T-helper 1 cell (primary cell): ENCODE measurements at regions not wholly inside any gene's neighbourhood (a gene's known extent, or its start where the extent isn't known, plus 50 kb on each side); places are given as distances from the start of the nearest gene placed in this dataset.

Source experiments
- DNase-seq, 5 donors: peaks; one replicate each; pipeline ENCODE4 v3.0.0-alpha.2; 2012 to 2020

DNA sequence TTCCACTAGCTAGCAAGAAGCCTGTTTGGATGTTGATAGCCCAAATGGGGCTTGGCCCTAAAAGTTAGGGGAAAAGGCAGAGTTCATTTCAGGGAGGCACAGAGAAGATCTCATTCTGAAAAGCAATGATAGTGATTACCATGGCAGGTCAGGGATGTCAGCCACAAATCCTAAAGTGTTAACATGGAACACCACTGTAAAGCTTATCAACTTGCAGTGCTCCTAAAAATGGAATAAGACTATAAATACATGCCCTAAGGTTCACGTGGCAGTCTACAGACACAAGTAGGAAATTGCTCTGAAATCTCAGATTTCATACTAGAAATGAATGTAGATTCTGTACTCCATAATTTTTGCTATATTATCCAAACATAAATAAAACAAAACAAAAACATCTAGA lies 280.0 kb upstream of the E2F7 start:
- DNase-seq, result no peak

DNA sequence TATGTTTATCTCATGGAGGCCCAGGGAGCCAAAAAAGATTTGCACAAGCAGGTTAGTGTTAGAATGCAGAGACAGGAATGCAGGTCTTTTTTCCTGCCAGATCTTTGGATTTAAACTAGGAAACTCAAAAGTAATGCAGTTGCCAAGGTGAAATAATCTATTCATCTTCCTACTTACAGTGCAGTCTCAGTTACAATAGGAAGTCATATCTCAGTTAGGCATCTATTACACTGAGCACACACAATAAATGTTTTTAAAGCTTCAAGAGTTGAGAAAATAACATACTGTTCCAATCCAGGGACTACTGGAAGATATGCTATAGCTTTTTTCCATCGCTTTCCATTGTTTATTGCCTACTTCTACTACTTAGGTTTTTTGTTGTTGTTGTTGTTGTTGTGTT lies 279.3 kb upstream of the E2F7 start:
- no peak for DNase-seq

DNA sequence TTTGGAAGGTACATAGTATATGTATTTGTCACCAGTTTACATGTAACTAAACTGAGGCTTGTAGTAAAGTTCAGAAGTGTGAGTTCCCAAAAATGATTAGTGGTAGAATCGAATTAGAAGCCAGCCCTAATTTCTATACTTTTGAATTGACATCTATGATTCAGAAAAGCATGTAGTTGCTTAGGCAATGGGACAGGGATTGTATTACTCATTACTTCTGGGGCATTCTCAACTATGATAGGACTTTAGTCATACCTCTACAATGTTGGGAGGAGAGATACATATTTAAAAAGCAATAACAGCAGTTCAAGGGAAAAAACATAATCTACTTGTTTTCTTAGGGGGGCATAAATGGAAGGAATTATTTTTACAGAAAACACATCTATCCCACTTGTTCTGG lies 277.9 kb upstream of the E2F7 start:
- no peak for DNase-seq

DNA sequence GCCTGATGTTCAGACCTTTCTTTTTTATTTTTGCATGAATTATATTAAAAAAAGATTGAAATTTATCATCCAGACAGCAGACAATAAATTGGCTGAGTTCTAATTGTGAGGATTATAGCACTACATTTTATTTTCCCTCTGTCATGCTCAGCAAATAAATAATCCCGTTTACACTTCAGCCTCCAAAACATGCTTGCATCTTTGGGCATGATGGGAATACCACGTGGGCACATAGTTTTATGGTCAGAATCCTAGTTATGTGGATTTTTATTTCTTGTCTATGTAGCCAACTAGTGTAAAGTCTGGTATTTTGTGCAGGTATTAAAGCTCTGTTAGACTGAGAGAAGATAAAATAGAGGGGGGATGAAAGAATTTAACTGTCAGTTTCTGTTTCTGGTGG lies 276.9 kb upstream of the E2F7 start:
- DNase-seq, result no peak

DNA sequence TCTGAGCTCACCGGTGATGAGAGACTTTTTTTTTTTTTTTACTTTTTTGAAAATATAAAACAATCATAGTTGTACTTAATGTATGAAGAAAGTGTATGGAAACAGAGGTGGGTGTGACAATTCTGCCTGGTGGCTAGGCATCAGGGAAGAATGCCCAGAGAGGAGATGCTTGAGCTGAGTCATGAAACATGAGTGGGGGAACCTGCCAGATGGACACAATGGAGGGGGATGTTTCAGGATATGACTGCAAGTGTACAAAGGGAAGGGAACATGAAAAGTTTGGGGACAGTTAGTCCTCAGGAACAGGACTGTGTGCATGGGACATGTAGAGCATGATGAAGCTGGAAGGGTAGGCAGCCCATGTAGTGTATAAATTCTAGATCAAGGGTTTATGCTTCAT lies 274.2 kb upstream of the E2F7 start:
- no peak for DNase-seq

DNA sequence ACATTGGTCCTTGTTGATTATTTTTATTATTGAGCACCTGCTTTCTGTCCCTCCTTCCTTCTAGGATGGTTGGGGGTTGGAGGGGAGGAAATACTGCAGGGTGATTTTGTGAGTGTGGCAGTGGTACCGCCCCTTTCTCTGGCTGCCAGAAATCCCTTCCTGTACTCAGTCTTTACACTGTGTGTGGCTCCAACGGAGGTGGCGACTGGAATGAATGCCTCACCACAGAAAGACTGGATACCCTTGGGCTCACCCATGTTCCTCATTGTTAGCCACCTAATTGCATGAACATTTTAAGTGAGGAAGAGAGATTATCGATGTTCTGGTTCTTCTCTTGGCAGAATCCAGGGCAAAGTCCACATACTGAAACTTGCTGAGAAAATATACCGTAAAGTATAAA lies 272.0 kb upstream of the E2F7 start:
- no peak for DNase-seq

DNA sequence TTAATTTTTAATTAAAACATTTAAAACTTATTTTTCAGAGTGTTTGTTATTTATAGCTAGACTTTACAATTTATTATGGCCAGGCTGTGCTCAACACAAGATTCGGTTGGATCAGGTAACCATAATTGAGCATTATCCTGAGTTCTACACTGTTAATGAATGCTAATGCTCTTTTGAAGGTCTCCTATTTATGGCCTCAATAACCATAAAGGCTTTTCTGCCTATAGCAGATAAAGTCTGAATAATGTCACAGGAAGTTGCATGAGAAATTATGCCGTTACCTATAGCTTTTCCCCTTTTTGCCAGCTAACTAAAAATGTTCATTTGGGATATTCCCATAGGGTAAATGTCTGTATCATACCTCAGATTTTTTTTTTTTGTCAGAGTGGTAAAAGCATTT lies 269.4 kb upstream of the E2F7 start:
- no peak for DNase-seq

DNA sequence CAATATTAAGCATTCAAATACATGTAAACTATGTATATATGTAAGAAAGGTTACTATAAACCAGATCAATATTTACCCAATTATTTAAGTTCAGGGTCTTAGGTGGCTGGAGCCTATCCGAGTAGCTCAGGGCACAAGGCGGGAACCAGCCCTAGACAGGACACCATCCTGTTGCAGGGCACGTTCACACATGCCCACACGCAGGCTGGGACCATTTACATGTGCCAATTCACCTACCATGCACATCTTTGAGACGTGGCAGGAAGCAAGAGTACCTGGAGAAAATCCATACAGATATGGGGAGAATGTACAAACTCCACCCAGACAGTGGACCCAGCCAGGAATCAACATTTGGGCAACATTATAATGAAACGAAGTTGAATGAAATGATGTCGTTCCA lies 263.0 kb upstream of the E2F7 start:
- no peak for DNase-seq

DNA sequence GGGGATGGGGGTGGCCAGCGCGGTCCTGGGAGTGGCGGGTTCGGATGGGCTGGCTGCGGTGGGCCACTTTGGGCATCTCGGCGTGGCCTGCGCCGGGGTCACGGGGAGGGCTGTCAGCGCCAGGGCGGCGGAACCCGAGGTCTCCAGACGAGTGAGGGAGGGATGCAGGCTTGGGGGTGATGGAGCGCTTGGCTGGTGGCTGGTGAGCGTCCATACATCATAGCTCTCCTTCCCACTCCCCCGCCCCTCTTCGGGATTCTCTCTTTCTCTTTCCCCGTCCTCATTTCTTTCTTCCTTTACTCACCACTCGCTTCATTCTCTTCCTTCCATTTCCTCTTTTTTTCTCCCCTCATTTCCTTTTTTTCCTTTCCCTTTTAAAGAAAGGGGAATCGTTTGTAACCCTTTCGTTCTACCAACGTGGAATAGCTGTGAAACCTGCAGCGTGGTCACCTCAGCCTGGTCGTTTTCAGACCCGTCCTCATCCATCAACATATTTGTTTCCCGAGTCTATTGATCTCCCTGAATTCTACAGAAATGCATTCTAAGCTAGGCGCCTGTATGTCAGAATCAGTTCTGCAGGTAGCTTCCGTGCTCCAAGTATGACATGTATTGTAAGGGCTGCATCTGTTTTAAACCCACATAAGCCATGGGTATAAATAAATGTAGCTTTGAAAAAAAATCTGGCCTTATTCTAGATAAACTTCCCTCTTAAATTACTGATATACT lies 260.3 kb upstream of the E2F7 start:
- no peak for DNase-seq

DNA sequence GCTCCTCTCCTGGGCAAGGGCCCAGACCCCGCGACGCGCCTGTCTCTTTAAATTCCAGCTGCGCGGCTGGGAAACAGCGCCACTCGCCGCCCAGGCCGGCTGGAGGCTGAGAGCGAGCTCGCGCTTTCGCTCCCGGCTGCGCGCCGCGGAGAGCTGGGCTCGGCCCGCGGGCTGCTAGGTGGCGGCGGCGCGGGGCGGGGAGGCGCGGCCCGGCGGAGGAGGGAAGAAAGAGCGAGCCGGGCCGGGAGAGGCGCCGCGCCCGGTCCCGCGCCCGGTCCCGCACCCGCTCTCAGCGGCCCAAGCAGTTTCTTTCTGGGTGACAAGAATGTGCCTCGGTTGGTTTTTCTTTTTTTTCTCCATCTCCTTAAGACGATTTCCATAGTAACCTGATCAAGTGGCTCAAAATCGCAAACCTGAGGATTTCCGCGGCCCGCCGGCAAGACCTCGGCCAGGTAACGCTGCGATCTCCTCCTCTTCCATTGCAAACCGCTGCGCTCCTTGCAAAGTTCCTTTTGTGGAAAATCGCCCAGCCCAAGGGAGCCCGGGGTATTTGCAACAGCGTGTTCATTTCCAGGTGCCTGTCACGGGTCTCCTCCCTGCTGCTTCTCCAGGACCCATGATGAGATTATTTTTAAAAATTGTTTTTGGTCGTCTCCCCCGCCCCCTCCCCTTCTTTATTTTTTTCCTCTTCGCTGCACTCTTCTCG lies 259.5 kb upstream of the E2F7 start:
- DNase-seq, result peak in 1 of 5 donors; percentile 28

DNA sequence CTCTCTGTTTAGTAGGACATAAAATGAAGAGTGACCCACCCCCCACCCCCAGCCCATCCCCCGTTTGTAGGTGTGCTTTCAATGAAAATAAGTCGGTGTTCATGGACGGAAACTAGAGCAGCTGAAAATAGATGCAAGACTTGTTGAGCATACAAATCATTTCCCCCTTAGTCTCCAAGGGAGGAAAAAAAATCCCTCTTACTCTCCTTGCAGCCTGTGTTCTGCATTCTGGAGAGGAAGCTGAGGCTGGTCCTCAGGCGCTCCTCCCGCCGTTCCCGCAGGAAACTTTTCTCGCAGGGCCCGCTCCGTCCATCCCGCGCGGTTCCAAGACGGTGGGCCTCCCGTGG lies 259.0 kb upstream of the E2F7 start:
- DNase-seq, result no peak

DNA sequence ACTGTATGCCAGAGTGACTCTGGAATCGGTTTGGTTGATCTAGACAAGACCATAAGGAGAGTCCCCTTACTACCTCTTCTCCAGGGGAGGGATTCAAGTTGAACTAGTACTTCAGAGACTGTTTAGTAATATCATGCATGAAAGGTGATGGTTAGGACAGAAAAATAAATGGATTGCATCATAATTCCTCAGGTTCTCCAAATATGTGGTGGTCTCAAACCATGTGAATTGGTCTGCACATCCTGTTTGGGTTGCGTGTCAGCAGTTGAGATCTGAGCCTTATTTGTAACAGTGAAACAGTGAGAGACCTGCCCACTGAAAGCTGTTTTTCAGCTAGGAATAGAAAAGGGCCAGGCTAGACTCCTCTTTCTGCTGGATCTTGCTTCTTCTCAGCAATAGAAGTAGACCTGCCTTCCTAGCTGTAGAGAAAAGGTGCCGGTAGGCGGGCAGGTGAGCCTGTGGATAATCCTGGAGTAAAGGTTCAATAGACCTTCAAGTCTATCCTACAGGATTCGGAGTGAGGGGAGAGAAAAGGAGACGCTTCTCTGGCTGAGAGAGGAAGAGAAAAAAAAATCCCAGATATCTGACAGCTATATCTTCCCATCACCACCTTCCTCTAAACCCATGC lies 258.5 kb upstream of the E2F7 start:
- DNase-seq, result no peak

DNA sequence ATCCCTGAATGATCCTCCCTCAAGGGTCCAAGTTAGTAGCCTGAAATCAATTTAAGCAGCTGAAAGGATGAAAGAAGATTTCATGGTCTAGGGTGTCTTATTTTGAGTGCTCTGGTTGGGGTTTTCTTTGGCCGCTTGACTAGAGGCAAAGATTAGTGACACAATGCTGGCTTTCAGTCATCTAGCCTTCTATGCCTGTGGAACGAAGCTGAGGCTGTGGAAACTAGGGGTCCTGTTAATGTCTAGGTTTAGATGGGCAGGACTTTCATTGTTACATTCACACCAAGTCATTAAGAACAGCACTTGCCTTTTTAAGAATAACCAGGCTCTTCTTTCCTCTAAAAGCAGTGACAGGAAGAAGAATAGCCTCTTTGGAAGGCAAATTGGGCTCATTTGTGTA lies 253.8 kb upstream of the E2F7 start:
- DNase-seq, result no peak

DNA sequence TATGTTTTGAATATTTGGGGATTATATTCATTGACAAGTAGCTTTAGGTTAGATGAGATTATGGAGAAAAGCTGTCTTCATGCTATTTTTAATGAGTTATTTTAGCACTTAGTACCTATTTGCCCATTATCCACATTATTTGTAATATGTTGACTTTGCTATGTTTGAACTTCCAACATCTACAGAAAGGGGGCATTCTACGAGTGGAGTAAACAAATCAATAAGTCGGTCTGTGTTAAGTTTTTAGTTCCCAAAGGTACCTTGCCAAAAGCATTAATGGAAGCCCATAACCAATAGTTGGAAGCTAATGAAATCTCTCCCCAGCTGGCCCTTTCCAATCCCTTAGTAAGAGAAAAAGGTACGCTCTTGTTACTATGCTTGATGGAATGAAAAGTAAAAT lies 250.0 kb upstream of the E2F7 start:
- no peak for DNase-seq

DNA sequence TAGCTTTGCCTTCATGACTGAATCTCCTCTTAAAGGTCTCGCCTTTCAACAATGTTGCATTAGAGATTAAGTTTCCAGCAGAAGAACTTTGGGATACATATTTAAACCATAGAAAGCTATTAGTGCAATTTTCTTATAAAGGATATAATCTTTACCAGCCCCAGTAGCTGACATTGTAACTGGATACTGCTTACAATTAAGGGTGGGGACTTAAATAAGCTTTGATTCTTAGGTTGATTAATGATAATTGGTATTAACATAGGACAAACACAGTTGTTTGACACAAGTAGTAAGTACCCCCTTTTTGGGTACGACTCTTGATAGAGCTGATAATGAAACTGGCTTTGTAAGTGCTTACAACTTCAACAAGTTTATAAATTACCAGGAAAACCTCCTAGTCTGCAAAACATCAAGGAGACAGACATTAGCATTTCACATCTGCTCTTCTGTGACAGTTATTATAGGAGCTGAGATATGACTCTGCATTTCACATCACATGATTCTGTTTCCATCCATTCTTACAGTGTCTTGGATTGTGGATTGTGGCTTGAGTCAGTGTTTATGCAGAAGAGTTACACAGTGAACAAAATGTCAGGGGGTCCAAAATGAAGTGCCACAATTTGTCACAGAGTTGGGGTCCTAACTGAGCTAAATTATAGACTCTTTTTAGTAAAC lies 249.1 kb upstream of the E2F7 start:
- no peak for DNase-seq

DNA sequence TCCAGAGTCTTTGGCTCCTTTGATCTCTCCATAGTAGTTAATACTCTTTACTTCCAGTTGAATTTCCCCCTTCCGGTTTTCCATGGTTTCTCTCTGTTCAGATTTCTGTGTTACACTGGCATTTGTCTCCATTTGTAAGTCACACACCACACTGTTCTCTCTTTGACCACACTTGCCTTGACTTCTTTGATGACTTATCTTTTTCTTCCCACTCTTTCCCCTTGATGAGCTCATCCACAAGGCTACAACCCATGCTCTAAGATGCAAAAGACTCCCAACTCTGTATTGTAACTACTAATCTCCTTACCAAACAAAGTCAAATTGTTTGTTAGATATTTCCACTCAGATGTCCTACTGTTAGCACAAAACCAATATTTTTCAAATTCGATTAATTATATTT lies 242.7 kb upstream of the E2F7 start:
- DNase-seq, result no peak

DNA sequence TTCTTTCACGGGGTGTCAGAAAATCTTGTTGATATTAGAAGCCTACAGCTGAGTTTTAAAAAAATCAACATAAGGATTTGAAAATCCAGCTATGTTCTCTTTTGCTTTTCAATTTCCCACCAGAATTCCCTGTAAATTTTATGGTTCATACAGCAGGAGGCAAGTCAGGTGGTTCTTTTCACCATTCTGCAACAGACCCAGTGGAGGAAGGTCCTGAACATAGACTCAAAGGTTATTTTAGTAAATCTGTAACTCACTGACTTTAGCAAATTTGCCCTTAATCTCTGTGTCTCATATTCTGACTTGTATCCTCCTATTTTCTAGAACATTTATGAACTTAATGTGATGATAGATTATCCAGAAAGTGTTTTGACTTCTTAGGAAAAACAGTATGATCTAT lies 235.4 kb upstream of the E2F7 start:
- DNase-seq, result no peak

DNA sequence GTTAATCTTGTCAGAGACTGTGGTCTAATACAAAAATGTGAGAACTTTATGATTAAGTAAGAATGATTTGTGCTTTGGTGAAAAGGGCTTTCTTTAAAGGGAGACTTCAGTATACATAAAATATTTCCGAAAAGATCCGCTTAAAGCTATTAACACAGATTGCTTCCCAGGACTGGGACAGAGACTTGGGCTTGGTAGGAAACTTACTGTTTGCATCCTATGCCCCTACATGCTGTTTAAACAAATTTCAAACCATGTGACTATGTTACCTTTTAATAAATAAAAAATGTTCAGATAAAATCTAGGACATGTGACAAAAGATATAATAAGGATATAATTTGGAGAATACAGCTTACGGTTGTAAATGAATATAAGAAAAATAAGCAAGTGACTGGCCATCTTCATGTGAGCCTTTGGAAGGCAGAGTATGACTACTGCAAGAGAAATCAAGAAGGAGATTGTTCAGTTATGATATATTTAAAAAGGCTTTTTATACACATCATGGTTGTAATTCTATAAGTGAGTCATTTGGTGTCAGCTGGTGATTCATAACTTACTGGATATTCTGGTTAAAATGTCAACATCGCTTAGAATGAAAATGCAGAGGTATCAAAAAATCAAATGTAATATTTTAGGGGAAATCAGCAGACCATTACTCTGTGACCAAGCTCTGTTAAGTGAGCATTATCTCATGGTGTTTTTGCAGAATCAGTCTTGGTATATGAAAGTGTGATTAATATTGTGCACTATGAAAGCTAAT lies 234.7 kb upstream of the E2F7 start:
- no peak for DNase-seq

DNA sequence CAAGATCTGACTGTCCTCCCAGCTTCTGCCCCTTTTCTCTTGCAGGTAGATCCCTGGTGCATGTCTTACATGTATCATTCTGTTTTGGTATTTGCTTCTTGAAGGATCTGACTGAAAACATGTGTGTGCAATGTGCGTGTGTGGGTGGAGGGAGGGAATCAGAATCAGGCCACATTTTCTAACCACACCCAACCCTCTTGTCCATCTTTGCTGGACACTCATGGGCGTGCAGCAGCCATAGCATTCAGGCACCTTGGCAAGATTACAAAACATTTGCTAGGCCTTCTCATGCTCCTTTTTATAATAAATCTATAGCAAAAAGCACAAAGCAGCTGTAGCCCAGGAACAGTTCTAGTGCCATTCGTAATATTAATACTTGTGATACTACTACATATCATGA lies 233.6 kb upstream of the E2F7 start:
- no peak for DNase-seq

DNA sequence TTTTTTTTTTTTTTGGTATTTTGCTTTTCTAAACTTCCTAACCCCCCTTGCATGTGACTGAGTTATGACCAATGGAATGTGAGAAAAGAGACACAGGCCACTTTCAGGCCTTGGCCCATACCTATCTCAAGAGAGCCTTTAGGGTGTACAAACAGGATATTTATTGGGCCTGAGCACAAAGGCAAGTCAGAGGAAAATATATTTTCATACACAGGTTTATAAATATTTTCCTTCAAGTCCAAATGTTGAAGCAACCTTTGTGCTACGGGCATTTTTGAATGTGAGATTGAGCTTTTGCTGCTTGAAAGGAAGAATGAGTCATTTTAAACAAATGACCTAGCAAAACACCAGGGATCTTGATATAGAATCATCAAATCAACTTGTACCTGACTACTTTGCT lies 228.6 kb upstream of the E2F7 start:
- DNase-seq, result no peak

DNA sequence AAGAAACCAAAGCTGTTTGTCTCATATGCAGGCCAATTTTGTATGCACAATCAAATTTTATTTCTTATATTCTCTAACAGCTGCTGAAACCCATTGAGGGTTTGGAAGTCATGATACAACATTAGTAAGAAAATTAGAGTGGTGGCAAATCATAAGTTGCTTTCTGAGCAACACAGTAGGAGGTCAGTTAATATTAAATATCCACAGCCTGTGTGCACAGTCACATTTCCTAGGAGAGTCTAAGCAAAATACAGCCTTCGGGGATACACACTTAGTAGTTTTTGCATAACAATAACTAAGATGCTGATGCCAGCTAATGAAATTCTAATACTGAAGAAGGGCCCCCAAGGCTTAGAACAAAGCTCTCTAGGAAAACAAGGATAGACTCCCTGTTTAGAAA lies 209.6 kb upstream of the E2F7 start:
- DNase-seq, result no peak

DNA sequence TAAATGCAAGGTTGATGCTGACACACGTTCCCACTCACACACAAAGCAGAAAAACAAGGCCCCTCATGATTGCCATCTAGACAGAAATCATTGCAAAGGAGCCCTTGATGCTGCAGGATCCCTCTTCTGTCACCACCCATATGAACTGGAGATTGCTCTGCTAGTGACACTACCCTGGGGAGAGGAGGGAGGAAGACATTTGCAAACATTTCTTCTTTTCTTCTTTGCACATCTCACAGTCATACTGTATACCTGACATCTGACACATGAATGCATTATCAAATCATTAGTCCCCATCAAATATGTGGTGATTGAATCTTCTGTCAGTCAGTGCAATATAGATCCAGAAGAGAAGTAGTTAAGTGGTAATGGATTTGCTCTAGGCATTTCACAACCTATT lies 208.5 kb upstream of the E2F7 start:
- DNase-seq, result no peak

DNA sequence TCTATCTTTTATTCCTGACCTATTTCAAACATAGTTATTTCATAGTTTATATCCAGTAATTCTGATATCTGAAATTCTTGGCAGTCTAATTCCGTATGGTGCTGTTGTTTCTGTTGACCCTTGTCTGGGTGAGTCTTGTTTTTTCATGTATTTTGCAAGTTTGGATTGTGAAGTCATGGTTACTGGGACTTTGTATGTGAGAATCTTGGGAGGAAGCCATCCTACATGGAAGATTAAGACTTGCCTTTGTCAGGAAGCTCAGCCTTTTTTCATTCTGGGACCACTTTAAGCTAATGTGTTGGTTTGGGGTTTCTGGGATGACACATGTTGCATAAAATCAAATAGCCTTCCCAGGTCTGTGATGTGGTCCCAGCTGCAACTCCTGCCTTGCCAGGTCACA lies 191.6 kb upstream of the E2F7 start:
- no peak for DNase-seq
